ENCODE measurements at regions not wholly inside any gene's neighbourhood (a gene's known extent, or its start where the extent isn't known, plus 50 kb on each side); places are given as distances from the start of the nearest gene placed in this dataset.

GRCh38 chr2:237012004-237012403 is 73.7 kb upstream of the COPS8 start:
- Histone ChIP-seq H3K79me2 (ENCODE audit: insufficient read depth, low read length) (no peaks in the 10 kb centered on the region), H3K27ac (ENCODE audit: extremely low read length, insufficient read depth, low read length) (no peak overlapping the region), H3K9ac (ENCODE audit: insufficient read depth, low read depth, low read length) (no peak overlapping the region), H3K27me3 (ENCODE audit: control insufficient read depth in 1 of 2, insufficient read depth in 2 of 2, low read length in 2 of 2) (no peaks in the 10 kb centered on the region; a peak in 3 of 5 replicates), H3K4me2 (ENCODE audit: low read depth, low read length) (no peak overlapping the region), H4K20me1 (ENCODE audit: insufficient read depth, low read length) (no peaks in the 10 kb centered on the region), H3K36me3 (replicated peaks in 1 of 2; ENCODE audit: control insufficient read depth in 1 of 2, insufficient read depth in 2 of 2, low read length in 2 of 2) (no peaks in the 10 kb centered on the region), H3K9me3 (ENCODE audit: low read length) (no peaks in the 10 kb centered on the region), H3K4me1 (ENCODE audit: insufficient read depth, low read length) (no peaks in the 10 kb centered on the region), H3K4me3 (replicated peaks in 1 of 3; ENCODE audit: insufficient read depth in 1 of 3, low read depth in 2 of 3, low read length in 3 of 3) (no peak overlapping the region), H2AFZ (ENCODE audit: low read length) (no peak overlapping the region)
- BruUV-seq (replicated peaks), result no TSS peak
- ChIA-PET CTCF (ENCODE audit: low intra/inter-chr PET ratio, low total read pairs) (no interaction called here), POLR2A (no interaction called here)
- FAIRE-seq (no peak), DNase-seq (ENCODE audit: low spot score) (no peak), ATAC-seq (no peak)
- TF ChIP-seq KDM6A (CRISPR knock-in tag; IDR thresholded peaks at IDR 0.05; ENCODE audit: low read depth) (no peak), MLX (CRISPR knock-in tag; IDR thresholded peaks at IDR 0.05) (no peak), NFIB (CRISPR knock-in tag; IDR thresholded peaks at IDR 0.05; ENCODE audit: borderline replicate concordance) (no peak), PATZ1 (CRISPR knock-in tag; IDR thresholded peaks at IDR 0.05) (no peak), REL (CRISPR knock-in tag; conservative IDR thresholded peaks at IDR 0.05) (no peak), ZFP62 (CRISPR knock-in tag; IDR thresholded peaks at IDR 0.05) (no peak), MTF2 (CRISPR knock-in tag; IDR thresholded peaks at IDR 0.05; ENCODE audit: borderline replicate concordance) (no peak), NKX3-1 (CRISPR knock-in tag; IDR thresholded peaks at IDR 0.05) (no peak), ZNF790 (CRISPR knock-in tag; IDR thresholded peaks at IDR 0.05; ENCODE audit: borderline replicate concordance) (no peak), ZXDC (CRISPR knock-in tag; IDR thresholded peaks at IDR 0.05) (no peak), ZNF629 (CRISPR knock-in tag; conservative IDR thresholded peaks at IDR 0.05) (no peak), KDM3A (CRISPR knock-in tag; IDR thresholded peaks at IDR 0.05; ENCODE audit: low read depth) (no peak), BHLHE40 (IDR thresholded peaks at IDR 0.05; ENCODE audit: low read length) (no peak), SP4 (CRISPR knock-in tag; IDR thresholded peaks at IDR 0.05) (no peak), KLF16 (CRISPR knock-in tag; IDR thresholded peaks at IDR 0.05) (no peak), ZNF782 (CRISPR knock-in tag; IDR thresholded peaks at IDR 0.05; ENCODE audit: borderline replicate concordance) (no peak), ZNF660 (CRISPR knock-in tag; IDR thresholded peaks at IDR 0.05; ENCODE audit: borderline replicate concordance, low read depth) (no peak), ZFYVE20 (CRISPR knock-in tag; IDR thresholded peaks at IDR 0.05; ENCODE audit: borderline replicate concordance, low read depth) (no peak)
- WGBS (ENCODE audit: low lambda C conversion rate), result 37% methylated on average over 9 of the region's 9 CpGs
- intact Hi-C loops (cut with micrococcal nuclease; ENCODE audit: unreplicated experiment) (no loop called here), in situ Hi-C loops (cut with HindIII; ENCODE audit: extremely low pct_ligation_motif_present, low pct_unique_long_range_greater_than_20kb) (no loop called here)

Measured in HepG2 (cell line).